ENCODE measurements at regions not wholly inside any gene's neighbourhood (a gene's known extent, or its start where the extent isn't known, plus 50 kb on each side); places are given as distances from the start of the nearest gene placed in this dataset.

GRCh38 chr4:181475359-181475758 is 767.8 kb upstream of the TENM3 start:
- TF ChIP-seq CTCF (IDR thresholded peaks at IDR 0.05 in 4 of 5, conservative IDR thresholded peaks at IDR 0.05 in 1 of 5) (no peak), POLR2A (IDR thresholded peaks at IDR 0.05) (no peak)

Data from gastrocnemius medialis (tissue), 4 donors.